ENCODE measurements at regions not wholly inside any gene's neighbourhood (a gene's known extent, or its start where the extent isn't known, plus 50 kb on each side); places are given as distances from the start of the nearest gene placed in this dataset.

- no peak overlapping the region for H2AFZ ChIP-seq (ENCODE audit: insufficient read depth, low read depth, low read length, poor library complexity, severe bottlenecking)
- H3K36me3 ChIP-seq (replicated peaks in 1 of 2; ENCODE audit: control insufficient read depth in 1 of 2, insufficient read depth in 2 of 2, low read length in 2 of 2) = no peaks in the 10 kb centered on the region
- TF ChIP-seq, protein P1, sequence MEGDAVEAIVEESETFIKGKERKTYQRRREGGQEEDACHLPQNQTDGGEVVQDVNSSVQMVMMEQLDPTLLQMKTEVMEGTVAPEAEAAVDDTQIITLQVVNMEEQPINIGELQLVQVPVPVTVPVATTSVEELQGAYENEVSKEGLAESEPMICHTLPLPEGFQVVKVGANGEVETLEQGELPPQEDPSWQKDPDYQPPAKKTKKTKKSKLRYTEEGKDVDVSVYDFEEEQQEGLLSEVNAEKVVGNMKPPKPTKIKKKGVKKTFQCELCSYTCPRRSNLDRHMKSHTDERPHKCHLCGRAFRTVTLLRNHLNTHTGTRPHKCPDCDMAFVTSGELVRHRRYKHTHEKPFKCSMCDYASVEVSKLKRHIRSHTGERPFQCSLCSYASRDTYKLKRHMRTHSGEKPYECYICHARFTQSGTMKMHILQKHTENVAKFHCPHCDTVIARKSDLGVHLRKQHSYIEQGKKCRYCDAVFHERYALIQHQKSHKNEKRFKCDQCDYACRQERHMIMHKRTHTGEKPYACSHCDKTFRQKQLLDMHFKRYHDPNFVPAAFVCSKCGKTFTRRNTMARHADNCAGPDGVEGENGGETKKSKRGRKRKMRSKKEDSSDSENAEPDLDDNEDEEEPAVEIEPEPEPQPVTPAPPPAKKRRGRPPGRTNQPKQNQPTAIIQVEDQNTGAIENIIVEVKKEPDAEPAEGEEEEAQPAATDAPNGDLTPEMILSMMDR (IDR thresholded peaks at IDR 0.05) = no peak
- no peaks in the 10 kb centered on the region for H3K79me2 ChIP-seq (ENCODE audit: insufficient read depth, low read length)
- Mint-ChIP-seq H3K4me1 (peaks cover 14% of the 10 kb centered on the region), H3K36me3 (no peaks in the 10 kb centered on the region), H3K27ac (peak overlapping the region in 2 of 7 donors; percentile 37 to 53), H3K4me3 (no peak overlapping the region), H3K9me3 (peaks cover 0 to 3% (median 0%) of the 10 kb centered on the region in 7 donors), H3K27me3 (ENCODE audit: low read depth in 3 of 3) (peaks cover 0 to 5% (median 0%) of the 10 kb centered on the region in 3 donors)
- H3K9me3 ChIP-seq (replicated peaks in 1 of 2; ENCODE audit: control insufficient read depth in 1 of 2, insufficient read depth in 1 of 2, low read length in 2 of 2) = no peaks in the 10 kb centered on the region
- no CpG with 5 or more reads among the region's 1 CpG for WGBS (ENCODE audit: insufficient coverage)
- no peaks in the 10 kb centered on the region for H3K4me1 ChIP-seq (ENCODE audit: control insufficient read depth in 1 of 2, insufficient read depth in 2 of 2, low read length in 2 of 2)
- H3K4me2 ChIP-seq (replicated peaks; ENCODE audit: extremely low read depth, low read length, poor library complexity, severe bottlenecking) = no peak overlapping the region
- no peak overlapping the region for H3K27ac ChIP-seq (ENCODE audit: low read depth in 1 of 2, low read length in 2 of 2)
- DNase-seq = peak; percentile 14 to 44 (median 24)
- H3K27me3 ChIP-seq (ENCODE audit: control insufficient read depth in 2 of 2, insufficient read depth in 2 of 2, low read length in 2 of 2) = no peaks in the 10 kb centered on the region
- no peak overlapping the region for H3K4me3 ChIP-seq (replicated peaks in 1 of 3; ENCODE audit: low read depth in 2 of 3, low read length in 3 of 3)
- intact Hi-C loops (cut with micrococcal nuclease) = no loop called here
- no peaks in the 10 kb centered on the region for H4K20me1 ChIP-seq (ENCODE audit: insufficient read depth, low read length)
- no peak overlapping the region for H3K9ac ChIP-seq (ENCODE audit: insufficient read depth, low read length, poor library complexity, severe bottlenecking)
These were observed 121.0 kb upstream of the DIAPH2 start for GRCh38 chrX:96563646-96564045.

GRCh38 chrX:96564595-96564994 is 120.0 kb upstream of the DIAPH2 start:
- Mint-ChIP-seq H3K4me1 (peaks cover 14% of the 10 kb centered on the region), H3K27ac (peak overlapping the region in 6 of 7 donors; percentile 46 to 85 (median 71)), H3K27me3 (ENCODE audit: low read depth in 3 of 3) (peaks cover 0 to 7% (median 0%) of the 10 kb centered on the region in 3 donors), H3K9me3 (peaks cover 0 to 3% (median 0%) of the 10 kb centered on the region in 7 donors), H3K4me3 (no peak overlapping the region), H3K36me3 (no peaks in the 10 kb centered on the region)
- WGBS (ENCODE audit: insufficient coverage) = no CpG with 5 or more reads among the region's 1 CpG
- Histone ChIP-seq H3K4me3 (replicated peaks in 1 of 3; ENCODE audit: low read depth in 2 of 3, low read length in 3 of 3) (no peak overlapping the region), H3K4me1 (ENCODE audit: control insufficient read depth in 1 of 2, insufficient read depth in 2 of 2, low read length in 2 of 2) (no peaks in the 10 kb centered on the region), H3K27me3 (ENCODE audit: control insufficient read depth in 2 of 2, insufficient read depth in 2 of 2, low read length in 2 of 2) (no peaks in the 10 kb centered on the region), H3K27ac (ENCODE audit: low read depth in 1 of 2, low read length in 2 of 2) (peak overlapping the region in 1 of 2 donors; percentile 2), H2AFZ (ENCODE audit: insufficient read depth, low read depth, low read length, poor library complexity, severe bottlenecking) (no peak overlapping the region), H3K4me2 (replicated peaks; ENCODE audit: extremely low read depth, low read length, poor library complexity, severe bottlenecking) (no peak overlapping the region), H3K79me2 (ENCODE audit: insufficient read depth, low read length) (no peaks in the 10 kb centered on the region), H3K9me3 (replicated peaks in 1 of 2; ENCODE audit: control insufficient read depth in 1 of 2, insufficient read depth in 1 of 2, low read length in 2 of 2) (no peaks in the 10 kb centered on the region), H4K20me1 (ENCODE audit: insufficient read depth, low read length) (no peaks in the 10 kb centered on the region), H3K9ac (ENCODE audit: insufficient read depth, low read length, poor library complexity, severe bottlenecking) (no peak overlapping the region), H3K36me3 (replicated peaks in 1 of 2; ENCODE audit: control insufficient read depth in 1 of 2, insufficient read depth in 2 of 2, low read length in 2 of 2) (no peaks in the 10 kb centered on the region)
- TF ChIP-seq, protein P1 (IDR thresholded peaks at IDR 0.05) = no peak
- DNase-seq = peak; percentile 22 to 68 (median 41)
- intact Hi-C loops (cut with micrococcal nuclease) = no loop called here

Measured in CD14-positive monocyte (primary cell).